BLaER1 (cell line): ENCODE measurements at regions not wholly inside any gene's neighbourhood (a gene's known extent, or its start where the extent isn't known, plus 50 kb on each side); places are given as distances from the start of the nearest gene placed in this dataset.

Source experiments
- H3K27ac ChIP-seq: shearing (Covaris generic); formaldehyde crosslinking; 2 replicates; pipeline ENCODE4 v1.8.1; 2022
- H3K27me3 ChIP-seq: shearing (Covaris generic); formaldehyde crosslinking; 2 replicates; pipeline ENCODE4 v1.8.1; 2022
- H3K36me3 ChIP-seq: shearing (Covaris generic); formaldehyde crosslinking; 2 replicates; pipeline ENCODE4 v1.8.1; 2022
- H3K4me1 ChIP-seq: shearing (Covaris generic); formaldehyde crosslinking; 2 replicates; pipeline ENCODE4 v1.8.1; 2022
- H3K4me2 ChIP-seq: shearing (Covaris generic); formaldehyde crosslinking; 2 replicates; pipeline ENCODE4 v1.8.1; 2022
- H3K4me3 ChIP-seq: shearing (Covaris generic); formaldehyde crosslinking; 2 replicates; pipeline ENCODE4 v1.8.1; 2022
- H3K9ac ChIP-seq: shearing (Covaris generic); formaldehyde crosslinking; 2 replicates; pipeline ENCODE4 v1.8.1; 2022
- H3K9me3 ChIP-seq: shearing (Covaris generic); formaldehyde crosslinking; 2 replicates; pipeline ENCODE4 v1.8.1; 2022
- H4K20me1 ChIP-seq: shearing (Covaris generic); formaldehyde crosslinking; 2 replicates; pipeline ENCODE4 v1.8.1; 2022
- Cebpa-rat ChIP-seq: shearing (Covaris generic); IDR thresholded peaks from 2 replicates; pipeline ENCODE4 v1.8.1; 2022

DNA sequence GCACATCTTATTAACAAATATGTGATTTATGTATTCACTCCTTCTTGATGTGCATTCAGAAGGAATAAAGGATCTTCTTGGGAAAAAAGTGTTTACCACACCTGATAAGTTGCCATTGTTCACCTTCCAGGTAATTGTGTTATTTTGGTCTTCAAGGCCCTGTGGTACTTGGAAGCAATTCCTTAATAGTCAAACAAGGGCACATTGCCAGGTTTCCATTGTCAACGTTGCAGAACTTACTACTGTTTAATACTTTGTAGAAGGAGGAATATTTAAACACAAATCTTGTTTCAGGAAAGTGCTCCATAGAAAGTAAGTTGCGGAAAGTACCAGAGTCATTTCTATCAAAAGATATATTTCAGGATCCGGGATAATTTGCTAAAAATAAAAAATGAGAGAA is 129.5 kb upstream of the SGK1 start:
- no peak overlapping the region for H3K4me3 ChIP-seq

DNA sequence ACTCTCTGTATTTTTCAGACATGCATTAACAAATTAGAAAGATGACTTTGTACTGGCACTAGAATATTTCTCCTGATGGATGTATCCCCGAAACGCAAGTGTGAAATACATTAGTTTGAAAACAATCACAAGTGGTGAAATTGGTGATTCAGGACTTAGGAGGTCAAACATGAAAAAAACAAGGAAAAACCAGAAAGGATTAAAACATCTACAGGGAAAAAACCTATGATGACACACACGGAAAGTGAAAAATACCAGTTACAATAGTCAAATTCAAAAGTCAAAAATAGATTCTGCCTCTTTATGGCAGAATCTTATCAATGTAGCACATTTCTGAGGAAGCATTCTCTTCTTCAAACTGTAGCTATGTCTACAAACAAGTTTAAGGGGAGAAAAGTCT is 129.0 kb upstream of the SGK1 start:
- H3K36me3 ChIP-seq, result no peaks in the 10 kb centered on the region
- no peak for TF ChIP-seq Cebpa-rat
- no peak overlapping the region for H3K9ac ChIP-seq
- no peak overlapping the region for H3K4me3 ChIP-seq
- H3K27me3 ChIP-seq, result no peaks in the 10 kb centered on the region
- no peaks in the 10 kb centered on the region for H4K20me1 ChIP-seq
- peaks cover 28% of the 10 kb centered on the region for H3K4me1 ChIP-seq
- no peak overlapping the region for H3K27ac ChIP-seq
- H3K9me3 ChIP-seq, result no peaks in the 10 kb centered on the region
- peak overlapping the region; percentile 34 for H3K4me2 ChIP-seq

More for the DNA sequence above, 129.5 kb upstream of the SGK1 start:
- no peak overlapping the region for H3K9ac ChIP-seq
- no peak overlapping the region for H3K27ac ChIP-seq
- H3K4me1 ChIP-seq, result peaks cover 28% of the 10 kb centered on the region
- no peaks in the 10 kb centered on the region for H4K20me1 ChIP-seq
- 0 out of 2 replicates have a peak overlapping the region, but pooled peaks have one; percentile 13 for H3K4me2 ChIP-seq
- H3K36me3 ChIP-seq, result no peaks in the 10 kb centered on the region
- no peak for TF ChIP-seq Cebpa-rat
- H3K9me3 ChIP-seq, result peaks cover 4% of the 10 kb centered on the region; the same call in 1 of the 2 replicates
- no peaks in the 10 kb centered on the region for H3K27me3 ChIP-seq

DNA sequence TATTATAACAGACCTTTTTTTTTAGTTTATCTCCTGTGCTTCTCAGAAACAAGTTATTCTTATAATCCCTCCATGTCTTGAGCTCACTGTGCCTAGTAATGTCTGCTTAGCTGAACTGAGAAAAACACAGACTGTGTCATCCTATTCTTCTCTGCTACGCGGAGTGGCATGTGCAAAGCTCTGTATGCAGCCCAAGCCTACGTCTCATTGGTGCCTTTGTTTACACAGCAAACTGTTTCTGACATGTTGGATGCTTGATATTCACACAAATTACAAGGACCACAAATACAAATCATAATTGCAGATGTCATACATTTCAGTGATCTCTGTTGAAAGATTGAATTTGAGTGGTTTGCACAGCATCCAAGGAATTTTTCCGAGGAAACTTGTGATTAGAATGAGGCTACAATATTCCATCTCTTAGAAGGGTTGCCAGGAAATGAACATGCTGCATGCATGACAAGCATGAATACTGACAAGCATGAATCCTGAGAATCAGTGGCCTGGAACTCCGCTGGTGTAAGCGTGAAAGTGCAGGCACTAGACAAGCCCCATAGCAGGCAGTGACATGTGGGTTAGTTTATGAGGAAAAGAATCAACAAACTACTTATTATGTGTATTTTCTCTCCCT is 128.4 kb upstream of the SGK1 start:
- Histone ChIP-seq H3K27me3 (no peaks in the 10 kb centered on the region), H3K9me3 (no peaks in the 10 kb centered on the region), H4K20me1 (no peaks in the 10 kb centered on the region), H3K4me1 (peaks cover 28% of the 10 kb centered on the region), H3K9ac (no peak overlapping the region), H3K27ac (no peak overlapping the region), H3K4me2 (peak overlapping the region; percentile 34), H3K36me3 (no peaks in the 10 kb centered on the region), H3K4me3 (no peak overlapping the region)
- TF ChIP-seq Cebpa-rat, result no peak

DNA sequence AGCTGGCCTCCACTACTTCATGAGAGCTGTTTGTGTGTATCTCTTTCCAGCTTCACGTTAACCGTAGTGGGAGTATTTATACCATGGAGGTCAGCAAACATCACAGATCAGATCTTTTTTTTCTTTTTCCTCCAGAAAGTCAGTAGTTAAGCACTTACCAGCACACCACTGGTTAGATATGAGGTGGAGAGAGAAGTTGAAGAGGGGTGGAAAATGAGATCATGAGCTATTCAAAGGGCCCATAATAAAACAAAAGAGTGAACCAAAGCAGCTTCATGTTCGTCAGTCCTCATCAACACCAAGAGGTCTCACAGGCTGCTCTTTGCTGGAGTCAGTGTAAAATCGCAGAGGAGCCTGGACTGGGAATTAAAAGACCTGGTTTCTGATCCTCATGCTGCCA is 125.1 kb upstream of the SGK1 start:
- TF ChIP-seq Cebpa-rat, result no peak
- Histone ChIP-seq H3K4me1 (peaks cover 28% of the 10 kb centered on the region), H3K36me3 (no peaks in the 10 kb centered on the region), H3K27ac (no peak overlapping the region), H4K20me1 (no peaks in the 10 kb centered on the region), H3K4me2 (no peak overlapping the region), H3K9ac (no peak overlapping the region), H3K4me3 (no peak overlapping the region), H3K9me3 (no peaks in the 10 kb centered on the region), H3K27me3 (no peaks in the 10 kb centered on the region)

DNA sequence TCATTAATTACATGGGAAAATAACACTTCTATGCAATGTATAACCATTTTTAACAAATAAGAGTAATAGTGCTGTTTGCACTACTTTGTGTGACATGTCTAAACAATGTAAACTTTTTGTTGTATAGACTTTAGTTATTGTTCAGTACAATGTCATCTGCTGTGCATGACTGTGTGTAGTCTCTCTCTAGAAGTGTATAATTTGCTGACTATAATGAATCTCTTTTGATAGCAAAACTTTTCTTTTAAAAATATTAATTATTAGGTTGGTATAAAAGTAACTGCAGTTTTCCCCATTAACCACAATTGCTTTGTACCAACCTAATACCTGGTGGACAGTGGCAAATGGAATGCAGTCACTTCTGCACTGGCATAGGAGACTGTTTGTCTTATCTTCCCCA is 124.2 kb upstream of the SGK1 start:
- Histone ChIP-seq H3K9me3 (no peaks in the 10 kb centered on the region), H3K4me2 (no peak overlapping the region), H3K27ac (no peak overlapping the region), H3K9ac (no peak overlapping the region), H4K20me1 (no peaks in the 10 kb centered on the region), H3K4me3 (no peak overlapping the region), H3K36me3 (no peaks in the 10 kb centered on the region), H3K4me1 (peaks cover 28% of the 10 kb centered on the region), H3K27me3 (no peaks in the 10 kb centered on the region)
- no peak for TF ChIP-seq Cebpa-rat

DNA sequence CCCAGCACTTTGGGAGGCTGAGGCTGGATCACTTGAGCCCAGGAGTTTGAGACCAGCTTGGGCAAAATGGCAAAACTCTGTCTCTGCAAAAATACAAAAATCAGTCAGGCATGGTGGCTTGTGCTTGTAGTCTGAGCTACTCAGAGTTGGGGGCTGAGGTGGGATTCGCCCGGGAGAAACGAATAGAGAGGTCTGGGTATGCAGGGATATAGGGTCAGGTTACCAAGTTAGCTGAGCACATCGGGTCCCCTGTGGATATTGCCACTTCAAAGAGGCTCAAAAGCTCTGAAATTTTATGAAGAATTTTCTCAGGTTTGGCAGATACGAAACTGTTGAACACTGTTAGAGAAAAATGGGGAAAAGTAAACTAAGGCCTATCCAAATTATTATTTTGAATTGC is 120.9 kb upstream of the SGK1 start:
- Histone ChIP-seq H3K4me2 (no peak overlapping the region), H3K27me3 (no peaks in the 10 kb centered on the region), H3K27ac (no peak overlapping the region), H3K9ac (no peak overlapping the region), H3K9me3 (no peaks in the 10 kb centered on the region), H3K4me3 (no peak overlapping the region), H3K36me3 (no peaks in the 10 kb centered on the region), H3K4me1 (peaks cover 20% of the 10 kb centered on the region), H4K20me1 (no peaks in the 10 kb centered on the region)
- no peak for TF ChIP-seq Cebpa-rat

DNA sequence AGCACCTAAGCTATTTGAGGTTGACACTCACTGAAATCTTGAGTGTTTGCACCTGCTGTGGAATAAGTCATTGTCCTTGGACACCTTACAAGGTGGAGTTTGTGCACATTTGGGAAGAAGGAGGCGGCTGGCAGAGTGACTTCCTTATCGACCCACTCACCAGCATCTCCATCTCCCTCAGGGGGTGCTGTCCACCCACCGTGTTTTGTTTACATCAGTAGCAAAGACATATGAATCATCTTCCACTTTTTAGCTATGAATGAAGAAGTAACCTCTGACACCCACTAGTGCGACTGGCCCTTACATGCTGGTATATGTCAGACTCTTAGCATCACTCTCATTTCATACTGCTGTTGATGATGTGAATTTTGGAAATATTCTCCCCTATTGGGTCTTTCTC is 119.5 kb upstream of the SGK1 start:
- Histone ChIP-seq H3K4me2 (peak overlapping the region; percentile 29), H4K20me1 (no peaks in the 10 kb centered on the region), H3K4me1 (peaks cover 20% of the 10 kb centered on the region), H3K27ac (no peak overlapping the region), H3K36me3 (no peaks in the 10 kb centered on the region), H3K27me3 (no peaks in the 10 kb centered on the region), H3K9ac (no peak overlapping the region), H3K4me3 (no peak overlapping the region), H3K9me3 (no peaks in the 10 kb centered on the region)
- TF ChIP-seq Cebpa-rat, result no peak

DNA sequence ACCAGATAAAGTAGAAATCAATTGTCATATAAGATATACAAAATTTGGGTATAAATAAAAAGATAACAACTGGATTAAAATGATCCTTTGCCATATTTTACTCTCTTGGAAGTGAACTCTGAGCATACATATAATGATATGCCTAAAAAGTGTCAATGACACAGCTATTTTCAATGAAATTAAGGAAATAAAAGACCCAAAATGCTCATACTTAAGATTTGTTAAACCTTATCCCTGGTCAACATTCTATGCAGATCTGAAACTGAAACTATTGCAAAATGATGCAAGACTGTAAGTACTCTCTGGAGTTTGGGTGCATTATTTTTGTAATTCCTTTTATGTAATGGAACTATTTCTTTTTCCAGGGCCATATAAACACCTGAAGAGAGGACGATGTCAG is 119.0 kb upstream of the SGK1 start:
- Histone ChIP-seq H3K4me3 (no peak overlapping the region), H3K4me2 (peak overlapping the region; percentile 29), H3K9me3 (no peaks in the 10 kb centered on the region), H3K27me3 (no peaks in the 10 kb centered on the region), H3K4me1 (peaks cover 20% of the 10 kb centered on the region), H4K20me1 (no peaks in the 10 kb centered on the region), H3K9ac (no peak overlapping the region), H3K36me3 (no peaks in the 10 kb centered on the region), H3K27ac (no peak overlapping the region)
- no peak for TF ChIP-seq Cebpa-rat

DNA sequence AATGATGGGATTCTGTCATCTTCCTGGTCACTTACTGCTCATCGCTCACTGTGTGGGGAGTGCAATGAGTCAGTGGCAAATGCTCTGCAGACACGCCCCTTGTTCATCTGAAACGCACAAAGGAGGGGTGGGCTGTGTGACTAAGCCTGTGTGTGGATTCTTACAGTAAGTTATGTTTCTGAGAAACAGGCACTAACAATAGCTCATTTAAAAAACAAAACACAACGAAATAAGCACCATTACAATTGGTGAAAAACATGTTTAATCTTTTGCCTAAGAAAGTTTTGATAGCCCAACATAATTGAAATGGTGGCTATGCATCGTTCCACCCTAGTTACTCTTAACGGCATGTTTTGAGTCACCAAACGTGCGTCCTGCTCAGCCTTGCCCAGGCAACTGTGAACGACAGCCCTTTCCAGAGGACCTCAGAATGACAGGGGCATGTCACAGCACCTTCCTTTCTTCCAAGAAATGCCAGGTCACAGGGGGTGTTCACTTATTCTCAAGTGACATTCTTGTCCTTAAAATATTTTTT is 118.4 kb upstream of the SGK1 start:
- no peak for TF ChIP-seq Cebpa-rat
- no peak overlapping the region for H3K4me3 ChIP-seq
- H3K9me3 ChIP-seq, result no peaks in the 10 kb centered on the region
- no peaks in the 10 kb centered on the region for H3K36me3 ChIP-seq
- H3K9ac ChIP-seq, result no peak overlapping the region
- H3K4me2 ChIP-seq, result peak overlapping the region; percentile 29
- H4K20me1 ChIP-seq, result no peaks in the 10 kb centered on the region
- no peak overlapping the region for H3K27ac ChIP-seq
- no peaks in the 10 kb centered on the region for H3K27me3 ChIP-seq
- H3K4me1 ChIP-seq, result peaks cover 20% of the 10 kb centered on the region

DNA sequence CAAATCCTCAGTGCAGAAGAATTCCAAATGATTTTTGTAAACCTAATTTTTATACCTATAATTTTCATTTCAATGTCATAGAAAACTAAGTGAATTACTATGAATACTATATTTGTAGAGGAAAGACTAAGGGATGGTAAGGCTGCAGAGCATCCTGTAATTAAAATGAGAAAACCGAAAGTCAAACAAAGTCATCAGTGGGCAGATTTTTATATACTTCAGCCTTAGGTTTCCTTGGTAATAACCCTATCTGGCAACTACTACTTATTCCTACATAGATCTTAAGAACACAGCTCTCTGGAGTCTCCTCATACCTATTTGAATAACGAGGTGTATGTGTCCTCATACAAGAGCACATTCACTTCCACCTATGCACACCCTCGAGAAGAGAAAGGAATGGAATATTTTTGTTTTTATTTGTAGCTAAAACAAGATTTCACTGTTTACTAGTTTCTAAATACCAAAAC is 117.9 kb upstream of the SGK1 start:
- peaks cover 20% of the 10 kb centered on the region for H3K4me1 ChIP-seq
- H3K4me2 ChIP-seq, result peak overlapping the region; percentile 29
- no peak for TF ChIP-seq Cebpa-rat
- no peaks in the 10 kb centered on the region for H4K20me1 ChIP-seq
- H3K9ac ChIP-seq, result no peak overlapping the region
- H3K27ac ChIP-seq, result no peak overlapping the region
- H3K27me3 ChIP-seq, result no peaks in the 10 kb centered on the region
- H3K9me3 ChIP-seq, result no peaks in the 10 kb centered on the region
- H3K36me3 ChIP-seq, result no peaks in the 10 kb centered on the region
- H3K4me3 ChIP-seq, result no peak overlapping the region
